HG03520 (cell line): ENCODE measurements at regions not wholly inside any gene's neighbourhood (a gene's known extent, or its start where the extent isn't known, plus 50 kb on each side); places are given as distances from the start of the nearest gene placed in this dataset.

Experiments
- ATAC-seq: cut with Tn5 transposase; IDR thresholded peaks from one replicate; pipeline ENCODE4 v1.9.1; 2021; ENCODE audit warnings: mild to moderate bottlenecking, moderate library complexity; ENCODE audit not compliant: unreplicated experiment

DNA sequence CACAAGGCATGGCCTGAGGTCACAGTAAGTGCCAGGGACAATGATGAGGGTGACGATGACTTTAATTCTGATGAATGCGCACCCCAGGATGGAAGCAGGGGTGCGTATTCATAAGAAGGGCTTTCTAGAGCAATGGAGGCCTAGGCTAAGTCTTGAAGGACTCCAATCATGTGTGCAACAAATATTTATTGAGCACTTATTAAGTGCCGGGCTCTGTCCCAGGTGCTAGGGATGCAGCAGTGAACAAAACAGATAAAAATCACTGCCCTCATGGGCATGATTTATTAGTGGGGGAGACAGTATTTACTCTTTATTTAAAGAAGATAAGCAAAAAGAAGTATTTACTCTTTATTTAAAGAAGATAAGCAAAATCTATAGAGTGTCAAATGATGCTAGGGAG lies 198.2 kb upstream of the KCNG1 start:
- no peak for ATAC-seq

DNA sequence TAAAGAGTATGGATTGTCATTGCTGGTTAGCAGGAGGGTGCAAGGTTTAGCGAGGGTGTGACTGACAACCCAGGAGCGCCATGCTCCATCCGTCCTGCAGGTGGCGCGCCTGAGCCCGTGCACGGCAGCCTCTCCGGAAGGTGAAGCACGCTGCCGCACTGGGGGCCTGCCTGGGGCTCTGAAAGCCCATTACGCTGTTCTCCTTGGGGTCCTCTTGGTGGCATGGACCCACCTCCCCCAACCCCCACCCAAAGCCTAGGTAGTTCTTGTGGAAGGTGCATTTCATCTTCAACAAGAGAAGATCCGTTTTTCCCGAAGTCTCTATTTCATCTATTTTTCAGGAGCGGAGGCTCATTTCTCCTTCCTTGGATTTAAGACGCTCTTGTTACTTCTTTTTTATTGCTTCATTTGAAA lies 197.4 kb upstream of the KCNG1 start:
- no peak for ATAC-seq

GRCh38 chr20:51219544-51219943 lies 196.6 kb upstream of the KCNG1 start:
- no peak for ATAC-seq

DNA sequence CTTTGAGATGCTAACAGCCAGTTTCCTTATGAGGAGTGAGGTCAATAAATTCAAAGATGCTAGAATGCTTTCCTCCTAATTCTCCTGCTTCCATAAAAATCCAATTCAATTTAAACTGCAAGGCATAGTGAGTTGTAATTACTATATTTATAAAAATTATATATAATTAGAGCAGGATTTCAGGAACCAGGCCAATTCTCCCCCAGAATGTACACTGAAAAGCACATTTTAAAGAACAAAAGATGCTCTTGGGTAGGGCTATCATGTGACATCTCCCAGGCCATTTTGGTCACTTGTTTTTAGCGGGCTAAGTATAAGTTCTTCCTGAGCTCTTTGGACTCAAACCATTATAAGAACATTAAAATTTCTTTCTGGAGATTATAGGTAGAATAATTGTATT lies 195.7 kb upstream of the KCNG1 start:
- no peak for ATAC-seq

DNA sequence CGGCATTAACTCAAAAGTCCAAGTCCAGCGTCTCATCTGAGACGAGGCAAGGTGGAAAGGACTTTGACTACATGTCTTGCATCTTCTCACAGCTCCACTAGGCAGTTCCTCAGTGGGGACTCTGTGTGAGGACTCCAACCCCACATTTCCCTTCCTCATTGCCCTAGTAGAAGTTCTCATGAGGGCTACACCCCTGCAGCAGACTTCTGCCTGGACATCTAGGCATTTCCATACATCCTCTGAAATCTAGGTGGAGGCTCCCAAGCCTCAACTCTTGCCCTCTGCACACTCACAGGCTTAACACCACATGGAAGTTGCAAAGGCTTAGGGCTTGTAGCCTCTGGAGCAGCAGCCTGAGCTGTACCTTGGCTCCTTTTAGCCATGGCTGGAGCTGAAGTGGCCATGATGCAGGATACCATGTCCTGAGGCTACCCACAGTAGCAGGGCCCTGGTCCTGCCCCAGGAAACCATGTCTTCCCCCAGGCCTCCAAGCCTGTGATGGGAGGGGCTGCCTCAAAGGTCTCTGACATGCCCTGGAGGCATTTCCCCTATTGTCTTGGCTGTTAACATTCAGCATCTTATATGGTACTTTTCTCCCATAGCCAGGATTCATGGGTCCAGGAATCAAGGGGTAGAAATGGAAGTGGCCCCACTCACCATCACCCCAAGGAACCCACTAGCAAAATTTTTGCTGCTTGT lies 194.6 kb upstream of the KCNG1 start:
- no peak for ATAC-seq

- no peak for ATAC-seq
Observed at GRCh38 chr20:51216850-51217249, 193.9 kb upstream of the KCNG1 start.

- ATAC-seq, result no peak
Observed at GRCh38 chr20:51212816-51213215, 189.9 kb upstream of the KCNG1 start.

DNA sequence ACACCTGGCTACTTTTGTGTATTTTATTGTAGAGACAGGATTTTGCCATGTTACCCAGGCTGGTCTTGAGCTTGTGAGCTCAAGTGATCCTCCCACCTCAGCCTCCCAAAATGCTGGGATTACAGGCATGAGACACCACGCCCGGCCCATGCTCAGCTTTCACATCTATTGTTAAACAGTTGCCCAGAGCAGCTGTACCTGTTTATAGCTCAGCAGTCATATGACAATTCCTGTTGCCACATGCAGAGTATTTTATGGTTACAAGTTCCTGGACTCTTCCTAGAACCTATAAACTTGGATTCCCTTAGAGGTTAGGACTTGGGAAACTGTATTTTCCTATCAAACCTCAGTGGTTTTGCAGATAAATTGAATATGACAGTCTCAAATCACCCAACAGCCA lies 188.3 kb upstream of the KCNG1 start:
- ATAC-seq, result no peak

GRCh38 chr20:51210084-51210483 lies 187.2 kb upstream of the KCNG1 start:
- ATAC-seq, result no peak

DNA sequence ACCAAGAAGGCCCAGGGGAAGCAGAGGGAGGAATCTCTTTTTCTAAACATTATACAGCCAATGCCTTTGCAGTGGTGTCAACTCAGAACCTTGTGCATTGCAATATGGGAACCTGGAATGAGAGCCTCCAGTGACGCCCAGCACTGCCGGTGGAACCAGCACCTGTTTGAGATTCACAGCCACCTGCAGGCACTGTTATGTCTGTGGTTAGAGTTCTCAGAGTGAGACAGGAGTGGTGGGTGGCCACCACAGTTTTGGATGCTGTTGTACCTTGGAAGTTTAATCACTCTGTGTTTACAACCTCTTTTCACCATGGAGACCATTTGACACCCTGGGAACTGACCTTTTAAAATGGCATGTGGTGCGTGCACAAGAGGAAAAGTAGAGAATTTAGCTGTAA lies 185.3 kb upstream of the KCNG1 start:
- no peak for ATAC-seq

- ATAC-seq, result no peak
Observed at GRCh38 chr20:51206032-51206662, 183.2 kb upstream of the KCNG1 start.

- no peak for ATAC-seq
Observed at GRCh38 chr20:51204794-51205193, 181.9 kb upstream of the KCNG1 start.

GRCh38 chr20:51204051-51204715 lies 181.3 kb upstream of the KCNG1 start:
- no peak for ATAC-seq

- no peak for ATAC-seq
Observed at GRCh38 chr20:51202304-51202703, 179.4 kb upstream of the KCNG1 start.

GRCh38 chr20:51199920-51200319 lies 177.0 kb upstream of the KCNG1 start:
- ATAC-seq, result no peak

DNA sequence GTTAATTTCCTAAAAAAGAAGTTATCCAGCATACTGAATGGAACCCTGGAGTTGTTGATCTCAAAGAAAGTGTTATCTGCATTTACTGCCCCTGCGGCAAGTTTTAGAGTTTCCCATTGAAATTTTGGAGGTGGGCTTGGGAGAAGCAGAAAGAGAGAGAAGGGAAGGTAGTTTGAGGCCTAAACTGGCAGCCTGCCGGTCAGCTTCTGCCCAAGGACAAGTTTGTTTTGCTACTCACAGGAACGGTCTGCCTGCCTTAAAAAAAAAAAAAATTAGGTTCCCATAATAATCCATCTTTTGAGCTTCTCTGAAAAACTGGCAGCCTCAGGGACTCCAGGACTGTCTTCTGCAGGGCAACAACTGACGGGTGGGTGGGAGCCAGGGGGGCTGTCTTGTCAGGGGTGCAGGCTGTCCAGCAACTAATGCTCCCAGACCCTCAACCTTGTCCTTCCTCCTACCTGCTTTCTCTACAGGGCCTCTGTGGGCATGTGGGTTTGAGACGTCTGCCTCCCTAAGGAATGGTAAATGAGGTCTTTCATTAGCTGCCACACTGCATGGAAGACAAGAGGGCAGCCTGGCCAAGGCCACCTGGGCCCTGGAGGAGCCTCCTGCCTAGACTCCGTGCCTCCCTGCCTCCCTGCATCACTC lies 176.1 kb upstream of the KCNG1 start:
- no peak for ATAC-seq

DNA sequence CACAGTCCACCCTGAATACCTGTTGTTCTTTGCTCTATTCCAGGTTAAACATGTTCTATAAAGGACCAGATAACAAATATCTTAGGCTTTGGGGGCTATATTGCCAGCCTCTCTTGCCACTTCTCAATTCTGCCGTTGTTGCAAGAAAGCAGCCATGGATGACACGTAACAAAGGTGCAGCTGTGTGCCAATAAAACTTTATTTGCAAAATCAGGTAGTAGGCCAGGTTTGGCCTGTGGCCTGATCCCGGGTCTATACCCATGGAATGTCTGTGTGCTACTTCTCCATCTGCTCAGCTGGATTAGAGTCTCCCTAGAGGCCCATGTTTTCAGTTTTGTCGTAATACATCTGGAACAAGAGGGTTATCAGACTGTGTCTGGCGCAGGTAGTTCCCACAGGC lies 175.3 kb upstream of the KCNG1 start:
- ATAC-seq, result no peak

- ATAC-seq, result no peak
Observed at GRCh38 chr20:51196991-51197651, 174.2 kb upstream of the KCNG1 start.

GRCh38 chr20:51195990-51196389 lies 173.1 kb upstream of the KCNG1 start:
- no peak for ATAC-seq

- ATAC-seq, result no peak
Observed at GRCh38 chr20:51195419-51195901, 172.6 kb upstream of the KCNG1 start.
